Peyer's patch (tissue), 4 donors: ENCODE measurements at regions not wholly inside any gene's neighbourhood (a gene's known extent, or its start where the extent isn't known, plus 50 kb on each side); places are given as distances from the start of the nearest gene placed in this dataset.

ENCODE experiments used
- CTCF ChIP-seq, 6 experiments: fragments of 450-650 bp in 4 of 6; fragments of 200-600 bp in 2 of 6; sonication (generic) in 1 of 6; IDR thresholded peaks; one replicate each; pipeline ENCODE4 v1.5.1; 2017 to 2019; ENCODE audit warnings: antibody characterized with exemption in 6 of 6, mild to moderate bottlenecking in 3 of 6, moderate library complexity in 1 of 6
- POLR2A ChIP-seq, 2 donors: fragments of 450-650 bp; IDR thresholded peaks; one replicate each; pipeline ENCODE4 v1.5.1; 2017; ENCODE audit warnings: antibody characterized with exemption in 2 of 2, mild to moderate bottlenecking in 2 of 2, moderate library complexity in 2 of 2

DNA sequence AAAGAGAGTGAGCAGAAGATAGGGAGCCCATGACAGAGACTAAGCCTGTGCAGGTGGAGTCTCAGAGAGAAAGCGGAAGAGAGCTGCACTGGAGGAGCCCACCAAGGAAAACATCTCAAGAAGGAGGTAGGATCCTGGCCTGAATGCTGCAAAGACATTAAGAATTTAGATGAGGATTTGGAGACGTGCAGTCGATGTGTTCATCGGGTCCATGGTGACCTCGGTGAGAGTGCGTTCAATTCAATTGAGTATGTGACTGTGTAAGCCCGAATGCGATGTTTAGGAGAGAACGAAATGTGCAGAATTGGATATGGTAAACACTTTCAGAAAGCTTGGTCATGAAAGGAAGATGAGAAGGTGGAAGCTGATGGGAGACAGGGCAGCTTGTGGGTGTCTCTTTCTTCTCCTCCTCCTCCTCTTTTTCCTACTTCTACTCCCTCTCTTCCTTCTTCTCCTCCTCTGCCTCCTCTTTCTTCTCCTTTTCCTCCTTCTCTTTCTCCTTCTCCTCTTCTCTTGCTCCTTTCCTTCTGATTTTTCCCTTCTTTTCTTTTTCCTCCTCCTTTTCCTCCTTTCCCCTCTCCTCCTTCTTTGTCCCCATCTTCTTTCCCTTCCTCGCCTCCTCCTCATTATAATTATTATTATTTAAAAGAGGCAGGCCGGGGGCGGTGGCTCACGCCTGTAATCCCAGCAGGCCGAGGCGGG, 276.0 kb downstream of the RPS24 start:
- TF ChIP-seq CTCF (IDR thresholded peaks at IDR 0.05) (no peak), POLR2A (IDR thresholded peaks at IDR 0.05) (no peak)
